HAP-1 (cell line): ENCODE measurements at regions not wholly inside any gene's neighbourhood (a gene's known extent, or its start where the extent isn't known, plus 50 kb on each side); places are given as distances from the start of the nearest gene placed in this dataset.

Source experiments
- DNase-seq, 2 experiments: peaks; one replicate each; pipeline ENCODE4 v3.0.0-alpha.2; 2016 to 2020; ENCODE audit warnings: low spot score in 2 of 2
- H3K27me3 ChIP-seq: fragments of 250-450 bp; sonication (Bioruptor Pico); 2 replicates; pipeline ENCODE4 v1.5.1; 2020; ENCODE audit warnings: low read depth, mild to moderate bottlenecking, moderate library complexity
- H3K36me3 ChIP-seq: fragments of 250-450 bp; sonication (Bioruptor Pico); replicated peaks from 2 replicates; pipeline ENCODE4 v1.5.1; 2020; ENCODE audit warnings: mild to moderate bottlenecking
- H3K4me1 ChIP-seq: fragments of 250-450 bp; sonication (Bioruptor Pico); 2 replicates; pipeline ENCODE4 v1.5.1; 2020; ENCODE audit warnings: mild to moderate bottlenecking
- H3K4me3 ChIP-seq: fragments of 250-450 bp; sonication (Bioruptor Pico); 2 replicates; pipeline ENCODE4 v1.5.1; 2020; ENCODE audit warnings: mild to moderate bottlenecking, moderate library complexity
- H3K9me3 ChIP-seq: fragments of 250-450 bp; sonication (Bioruptor Pico); 2 replicates; pipeline ENCODE4 v1.5.1; 2020; ENCODE audit warnings: mild to moderate bottlenecking, moderate library complexity
- in situ Hi-C: fragments of 300-500 bp; cut with MboI; formaldehyde crosslinking; loops from 3 replicates; pipeline ENCODE4 v1.14.3; 2020; ENCODE audit warnings: low sequenced_read_pairs, inconsistent platforms, mixed read lengths

GRCh38 chr3:88785841-88786240, 321.6 kb upstream of the EPHA3 start:
- H3K27me3 ChIP-seq: no peaks in the 10 kb centered on the region
- no peak overlapping the region for H3K4me3 ChIP-seq
- DNase-seq: no peak
- in situ Hi-C loops: no loop called here
- no peaks in the 10 kb centered on the region for H3K36me3 ChIP-seq
- H3K4me1 ChIP-seq: no peaks in the 10 kb centered on the region
- no peaks in the 10 kb centered on the region for H3K9me3 ChIP-seq

GRCh38 chr3:88795503-88795902, 311.9 kb upstream of the EPHA3 start:
- H3K36me3 ChIP-seq: no peaks in the 10 kb centered on the region
- H3K4me3 ChIP-seq: no peak overlapping the region
- in situ Hi-C loops: no loop called here
- H3K4me1 ChIP-seq: no peaks in the 10 kb centered on the region
- peaks cover 3% of the 10 kb centered on the region; the same call in 1 of the 2 replicates for H3K9me3 ChIP-seq
- no peaks in the 10 kb centered on the region for H3K27me3 ChIP-seq
- DNase-seq: peak in 1 of 2 experiments; percentile 10

- Histone ChIP-seq H3K27me3 (no peaks in the 10 kb centered on the region), H3K36me3 (no peaks in the 10 kb centered on the region), H3K4me1 (peaks cover 12% of the 10 kb centered on the region), H3K4me3 (no peak overlapping the region), H3K9me3 (no peaks in the 10 kb centered on the region)
- DNase-seq: peak; percentile 52 to 91
- in situ Hi-C loops: no loop called here
Measured at GRCh38 chr3:88807491-88808105, 299.8 kb upstream of the EPHA3 start.

GRCh38 chr3:88809993-88810392, 297.4 kb upstream of the EPHA3 start:
- Histone ChIP-seq H3K27me3 (no peaks in the 10 kb centered on the region), H3K9me3 (no peaks in the 10 kb centered on the region), H3K36me3 (no peaks in the 10 kb centered on the region), H3K4me3 (no peak overlapping the region), H3K4me1 (peaks cover 12% of the 10 kb centered on the region)
- DNase-seq: no peak
- in situ Hi-C loops: no loop called here

- H3K4me1 ChIP-seq: peaks cover 12% of the 10 kb centered on the region
- in situ Hi-C loops: no loop called here
- H3K9me3 ChIP-seq: no peaks in the 10 kb centered on the region
- H3K36me3 ChIP-seq: no peaks in the 10 kb centered on the region
- no peak overlapping the region for H3K4me3 ChIP-seq
- no peaks in the 10 kb centered on the region for H3K27me3 ChIP-seq
- no peak for DNase-seq
Measured at GRCh38 chr3:88810455-88810854, 297.0 kb upstream of the EPHA3 start.

GRCh38 chr3:88811096-88811495, 296.3 kb upstream of the EPHA3 start:
- H3K27me3 ChIP-seq: no peaks in the 10 kb centered on the region
- in situ Hi-C loops: no loop called here
- peaks cover 12% of the 10 kb centered on the region for H3K4me1 ChIP-seq
- H3K9me3 ChIP-seq: no peaks in the 10 kb centered on the region
- H3K36me3 ChIP-seq: no peaks in the 10 kb centered on the region
- no peak overlapping the region for H3K4me3 ChIP-seq
- DNase-seq: no peak

- no peak for DNase-seq
- Histone ChIP-seq H3K36me3 (no peaks in the 10 kb centered on the region), H3K9me3 (no peaks in the 10 kb centered on the region), H3K4me3 (no peak overlapping the region), H3K27me3 (no peaks in the 10 kb centered on the region), H3K4me1 (peaks cover 12% of the 10 kb centered on the region)
- in situ Hi-C loops: no loop called here
Measured at GRCh38 chr3:88812576-88812975, 294.8 kb upstream of the EPHA3 start.

GRCh38 chr3:88816445-88816844, 291.0 kb upstream of the EPHA3 start:
- Histone ChIP-seq H3K27me3 (no peaks in the 10 kb centered on the region), H3K36me3 (no peaks in the 10 kb centered on the region), H3K9me3 (no peaks in the 10 kb centered on the region), H3K4me3 (no peak overlapping the region), H3K4me1 (peaks cover 4% of the 10 kb centered on the region; the same call in 1 of the 2 replicates)
- DNase-seq: no peak
- in situ Hi-C loops: no loop called here

- Histone ChIP-seq H3K27me3 (no peaks in the 10 kb centered on the region), H3K4me3 (no peak overlapping the region), H3K36me3 (no peaks in the 10 kb centered on the region), H3K4me1 (peaks cover 6% of the 10 kb centered on the region; the same call in 1 of the 2 replicates), H3K9me3 (no peaks in the 10 kb centered on the region)
- no peak for DNase-seq
- in situ Hi-C loops: no loop called here
Measured at GRCh38 chr3:88824666-88825564, 282.5 kb upstream of the EPHA3 start.

GRCh38 chr3:88828466-88828865, 279.0 kb upstream of the EPHA3 start:
- in situ Hi-C loops: no loop called here
- no peaks in the 10 kb centered on the region for H3K9me3 ChIP-seq
- H3K27me3 ChIP-seq: no peaks in the 10 kb centered on the region
- no peak overlapping the region for H3K4me3 ChIP-seq
- H3K4me1 ChIP-seq: no peaks in the 10 kb centered on the region
- H3K36me3 ChIP-seq: no peaks in the 10 kb centered on the region
- no peak for DNase-seq

GRCh38 chr3:88852606-88853005, 254.8 kb upstream of the EPHA3 start:
- H3K4me3 ChIP-seq: no peak overlapping the region
- H3K36me3 ChIP-seq: no peaks in the 10 kb centered on the region
- in situ Hi-C loops: no loop called here

GRCh38 chr3:88863196-88863595, 244.2 kb upstream of the EPHA3 start:
- H3K4me1 ChIP-seq: no peaks in the 10 kb centered on the region
- H3K9me3 ChIP-seq: no peaks in the 10 kb centered on the region
- in situ Hi-C loops: no loop called here
- no peaks in the 10 kb centered on the region for H3K27me3 ChIP-seq
- no peak overlapping the region for H3K4me3 ChIP-seq
- no peaks in the 10 kb centered on the region for H3K36me3 ChIP-seq
- no peak for DNase-seq

More at GRCh38 chr3:88852606-88853005, 254.8 kb upstream of the EPHA3 start:
- no peak for DNase-seq
- no peaks in the 10 kb centered on the region for H3K4me1 ChIP-seq
- H3K9me3 ChIP-seq: no peaks in the 10 kb centered on the region
- no peaks in the 10 kb centered on the region for H3K27me3 ChIP-seq

GRCh38 chr3:88876724-88877123, 230.7 kb upstream of the EPHA3 start:
- Histone ChIP-seq H3K36me3 (no peaks in the 10 kb centered on the region), H3K9me3 (no peaks in the 10 kb centered on the region), H3K4me1 (no peaks in the 10 kb centered on the region), H3K27me3 (no peaks in the 10 kb centered on the region), H3K4me3 (no peak overlapping the region)
- no peak for DNase-seq
- in situ Hi-C loops: no loop called here

- no peaks in the 10 kb centered on the region for H3K27me3 ChIP-seq
- no peak overlapping the region for H3K4me3 ChIP-seq
- no peaks in the 10 kb centered on the region for H3K4me1 ChIP-seq
- no peak for DNase-seq
- no peaks in the 10 kb centered on the region for H3K9me3 ChIP-seq
- no peaks in the 10 kb centered on the region for H3K36me3 ChIP-seq
- in situ Hi-C loops: no loop called here
Measured at GRCh38 chr3:88879905-88880304, 227.5 kb upstream of the EPHA3 start.
